GM19023 (cell line): ENCODE measurements at regions not wholly inside any gene's neighbourhood (a gene's known extent, or its start where the extent isn't known, plus 50 kb on each side); places are given as distances from the start of the nearest gene placed in this dataset.
"Not testable (repeated sequence)": the region's sequence is repeated elsewhere in the genome, so short reads cannot be mapped to it uniquely, and the experiment has no call there.

ENCODE experiments used
- ATAC-seq: cut with Tn5 transposase; IDR thresholded peaks from one replicate; pipeline ENCODE4 v1.9.1; 2021; ENCODE audit warnings: mild to moderate bottlenecking, moderate library complexity; ENCODE audit not compliant: unreplicated experiment

DNA sequence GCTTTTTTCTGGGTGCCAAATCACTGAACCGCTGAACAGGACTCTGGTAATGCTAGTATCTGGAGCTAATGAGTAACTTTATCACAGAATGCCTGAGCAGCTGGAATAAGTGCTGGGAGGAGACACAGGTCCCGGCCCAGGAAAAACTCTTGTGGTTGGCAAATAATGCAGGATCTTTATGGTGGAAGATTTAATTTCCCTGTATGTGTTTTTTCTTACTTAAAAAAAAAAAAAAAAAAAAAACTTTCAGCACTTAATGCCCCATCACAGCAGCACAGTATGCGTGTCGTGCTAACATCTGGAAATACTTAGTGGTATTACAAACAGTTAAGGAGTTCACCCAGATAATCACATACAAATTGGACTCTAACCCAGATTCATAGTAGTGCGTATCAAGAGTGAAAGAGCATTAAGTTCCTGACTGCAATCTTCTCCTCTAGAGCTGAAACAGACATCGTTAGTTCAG is 220.7 kb downstream of the TOMM20 start:
- no peak for ATAC-seq

DNA sequence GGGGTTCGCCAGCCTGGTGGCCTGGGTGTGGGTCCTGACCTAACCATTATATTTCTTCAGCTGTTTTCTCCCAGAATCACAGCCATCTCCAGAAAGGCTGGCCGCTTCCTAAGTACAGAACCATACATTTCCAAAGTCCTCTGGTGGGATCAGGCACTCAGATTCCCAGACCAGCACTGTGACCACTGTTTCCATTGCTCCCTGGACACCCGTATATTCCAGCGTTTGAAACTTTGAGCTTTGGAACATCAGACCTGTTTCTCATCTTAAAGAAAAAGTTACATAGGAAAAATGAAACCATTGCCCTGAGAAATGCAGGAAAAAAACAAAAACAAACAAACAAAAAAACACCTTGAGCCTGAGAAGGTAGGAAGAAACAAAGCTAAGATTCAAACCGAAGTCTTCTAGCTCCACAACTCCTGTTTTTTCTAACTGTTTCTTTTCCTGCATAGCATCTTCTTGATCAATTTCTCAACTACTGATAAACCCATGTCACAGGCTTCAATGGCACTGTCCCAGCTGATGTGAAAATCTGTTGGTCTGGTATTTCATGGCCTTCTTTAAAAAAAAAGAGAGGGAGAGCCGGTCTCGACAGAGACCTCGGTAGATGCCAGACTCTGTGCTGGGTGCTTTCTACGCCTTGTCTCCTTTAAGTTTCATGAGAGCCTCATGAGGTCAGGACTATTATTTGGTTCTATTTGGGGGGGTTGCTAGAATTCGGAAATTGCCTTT is 221.3 kb downstream of the TOMM20 start:
- no peak for ATAC-seq

DNA sequence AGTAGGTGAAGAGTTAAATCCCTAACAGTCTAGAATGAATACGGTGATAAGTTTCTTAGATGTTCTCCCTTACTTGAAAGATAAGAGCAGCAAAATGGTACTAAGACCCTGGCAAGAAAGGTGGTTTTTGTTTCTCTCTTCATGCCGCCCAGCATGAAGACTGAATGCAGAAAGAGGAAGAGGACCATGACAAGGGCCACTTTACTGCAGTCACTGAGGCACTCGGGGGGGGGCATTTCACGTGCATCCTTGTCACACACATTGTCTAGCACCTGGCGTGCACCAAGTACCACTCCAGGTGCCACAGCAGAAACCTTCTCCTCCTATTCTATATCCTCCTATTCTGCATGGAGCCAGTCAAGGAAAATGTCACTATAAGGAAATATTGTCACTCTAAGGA is 222.0 kb downstream of the TOMM20 start:
- ATAC-seq = no peak

DNA sequence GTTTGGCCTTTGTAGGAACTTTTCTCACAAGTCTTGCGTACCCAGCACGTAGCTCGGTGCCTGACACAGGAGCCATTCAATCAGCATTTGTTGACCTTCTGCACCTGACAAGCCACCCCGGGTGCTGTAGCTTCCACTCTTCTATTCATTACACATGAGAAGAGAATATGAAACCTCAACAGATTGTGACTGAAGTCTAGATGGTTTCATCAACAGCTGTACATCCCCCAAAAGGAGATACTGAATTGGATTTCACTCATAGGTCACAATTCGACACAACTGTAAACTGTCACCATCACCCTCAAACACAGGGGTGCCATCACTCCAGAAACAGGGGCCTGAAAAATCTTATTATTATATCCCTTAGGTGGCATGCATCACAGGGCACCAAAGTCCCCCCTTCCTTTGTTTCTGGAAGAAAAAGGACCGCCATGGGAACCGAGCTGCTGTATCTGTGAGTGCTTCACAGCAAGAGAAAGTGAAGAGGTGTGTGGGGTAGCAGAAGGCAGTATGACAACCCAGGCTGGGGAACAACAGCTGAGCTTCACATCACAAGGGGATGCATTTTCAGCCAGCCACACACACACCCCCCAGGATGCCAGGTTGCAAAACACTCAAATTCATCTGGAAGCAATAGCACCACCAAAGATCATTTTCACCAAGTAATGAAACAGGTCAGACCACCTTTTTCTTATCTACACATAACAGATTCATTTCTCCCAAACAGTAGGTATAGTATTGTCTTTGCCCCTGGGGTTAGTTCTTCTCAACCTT is 225.7 kb downstream of the TOMM20 start:
- no peak for ATAC-seq

DNA sequence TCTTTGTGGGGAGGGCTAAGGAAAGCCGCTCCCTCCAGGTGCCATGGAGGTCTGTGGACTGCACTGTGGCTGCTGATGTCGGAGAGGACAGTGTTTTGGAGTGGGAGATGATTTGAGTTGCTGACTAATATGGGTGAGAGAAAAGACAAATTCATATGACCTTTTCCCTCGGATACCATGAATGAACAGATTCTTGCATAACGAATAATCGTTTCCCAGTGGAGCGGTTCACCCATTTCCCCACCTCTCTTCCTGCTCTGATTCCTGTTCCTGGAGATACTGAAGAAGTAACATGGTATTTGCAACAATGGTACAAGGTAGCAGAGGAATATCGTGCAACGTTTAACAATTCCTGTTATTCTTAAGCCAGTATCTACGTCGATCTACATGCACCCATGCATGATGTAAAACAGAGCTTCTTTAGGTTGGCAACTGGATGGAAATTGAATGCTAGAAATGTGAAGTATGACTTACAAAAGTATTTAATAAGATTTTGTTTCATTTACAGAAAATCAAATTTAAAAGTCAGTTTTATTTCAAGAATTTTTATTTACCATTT is 227.1 kb downstream of the TOMM20 start:
- no peak for ATAC-seq

DNA sequence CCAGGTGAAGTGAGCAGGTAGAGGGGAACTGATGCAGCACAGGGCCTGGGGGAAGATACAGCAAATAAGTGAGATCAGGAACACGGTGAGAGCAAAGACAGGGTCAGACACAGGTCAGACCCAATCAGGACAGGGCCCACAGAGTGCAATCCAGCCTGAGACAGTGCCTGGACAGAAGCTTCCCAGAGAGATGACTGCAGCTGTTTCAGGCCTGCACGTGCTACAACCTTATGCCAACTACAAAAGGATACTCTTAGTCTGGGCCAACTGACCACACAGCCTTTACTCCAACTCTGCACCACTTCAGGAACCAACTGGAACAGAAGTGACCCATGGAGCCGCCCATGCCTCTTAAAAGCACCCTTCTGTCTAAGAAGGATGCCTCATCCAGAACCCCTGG is 228.0 kb downstream of the TOMM20 start:
- no peak for ATAC-seq

DNA sequence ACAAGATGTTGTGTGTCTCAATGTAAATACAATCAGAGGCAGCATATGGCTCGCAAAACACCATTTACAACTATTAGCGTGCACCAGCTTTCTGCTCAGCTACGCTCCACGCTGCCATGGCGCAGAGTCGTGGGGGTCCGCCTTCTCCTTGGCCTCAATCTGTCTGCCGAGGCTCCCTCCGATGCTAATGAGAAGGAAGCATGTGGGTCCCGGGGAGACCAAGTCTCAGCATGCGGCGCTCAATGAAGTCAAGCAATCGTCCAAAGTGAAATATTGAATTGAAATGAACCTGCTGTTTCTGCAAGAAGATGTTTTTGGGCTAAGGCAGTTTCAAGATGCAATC is 228.9 kb downstream of the TOMM20 start:
- no peak for ATAC-seq

DNA sequence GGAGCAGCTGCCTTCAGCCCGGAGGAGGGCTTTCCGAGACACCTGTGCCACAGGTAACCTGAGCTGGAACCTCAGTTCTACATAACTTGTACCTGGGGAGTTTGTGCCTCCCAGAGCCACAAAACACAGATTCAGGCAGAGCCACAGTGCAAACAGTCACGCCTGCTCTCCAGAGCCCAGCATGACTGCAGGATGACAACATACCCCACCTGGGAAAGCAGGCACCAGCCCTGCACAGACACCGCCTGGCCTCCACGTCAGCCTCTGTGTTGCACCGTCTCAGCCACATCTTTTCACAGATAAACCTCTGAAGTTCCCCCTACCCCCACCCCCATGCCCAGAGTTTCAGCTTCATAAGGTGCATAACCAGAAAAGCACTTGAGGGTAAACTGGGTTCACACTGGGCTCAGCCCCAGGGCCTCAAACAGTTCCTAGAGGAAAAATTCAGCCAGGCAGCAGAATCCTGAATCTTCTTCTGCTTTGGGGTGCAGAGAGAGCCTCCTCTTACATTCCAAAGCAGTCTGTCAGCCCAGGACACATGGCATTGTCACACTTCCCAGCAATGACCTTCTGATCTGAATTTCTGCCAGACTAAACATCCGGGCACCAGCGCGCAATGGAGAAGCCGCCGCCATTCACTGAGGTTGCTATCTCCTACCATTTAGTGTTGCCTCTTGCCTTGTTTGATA is 229.5 kb downstream of the TOMM20 start:
- ATAC-seq = no peak

DNA sequence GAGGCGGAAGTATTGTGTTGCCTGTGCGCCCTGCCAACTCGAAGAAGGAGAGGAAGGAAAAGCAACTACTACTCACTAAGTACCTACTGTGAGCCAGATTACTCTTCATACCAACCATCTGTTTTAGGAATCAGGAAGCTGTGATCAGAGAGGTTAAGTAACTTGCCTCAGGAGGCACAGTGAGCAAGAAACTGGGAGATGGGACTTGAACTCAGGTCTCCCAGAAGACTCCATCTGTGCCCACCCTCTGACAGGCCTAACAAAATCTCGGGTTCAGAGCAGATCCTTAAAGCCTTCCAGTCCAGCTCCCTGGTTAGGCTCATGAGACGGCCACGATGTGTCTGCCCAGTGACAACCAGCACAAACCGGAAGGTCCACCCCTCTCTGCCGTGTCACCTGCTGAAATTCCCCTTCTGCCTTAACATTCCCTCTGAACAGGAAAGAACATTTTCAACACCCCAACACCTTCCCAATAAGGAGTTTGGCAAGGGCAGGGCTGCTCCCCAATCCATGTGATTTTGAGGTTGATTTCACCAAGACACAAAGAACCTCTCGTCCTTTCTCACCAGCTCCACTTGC is 230.1 kb downstream of the TOMM20 start:
- no peak for ATAC-seq

DNA sequence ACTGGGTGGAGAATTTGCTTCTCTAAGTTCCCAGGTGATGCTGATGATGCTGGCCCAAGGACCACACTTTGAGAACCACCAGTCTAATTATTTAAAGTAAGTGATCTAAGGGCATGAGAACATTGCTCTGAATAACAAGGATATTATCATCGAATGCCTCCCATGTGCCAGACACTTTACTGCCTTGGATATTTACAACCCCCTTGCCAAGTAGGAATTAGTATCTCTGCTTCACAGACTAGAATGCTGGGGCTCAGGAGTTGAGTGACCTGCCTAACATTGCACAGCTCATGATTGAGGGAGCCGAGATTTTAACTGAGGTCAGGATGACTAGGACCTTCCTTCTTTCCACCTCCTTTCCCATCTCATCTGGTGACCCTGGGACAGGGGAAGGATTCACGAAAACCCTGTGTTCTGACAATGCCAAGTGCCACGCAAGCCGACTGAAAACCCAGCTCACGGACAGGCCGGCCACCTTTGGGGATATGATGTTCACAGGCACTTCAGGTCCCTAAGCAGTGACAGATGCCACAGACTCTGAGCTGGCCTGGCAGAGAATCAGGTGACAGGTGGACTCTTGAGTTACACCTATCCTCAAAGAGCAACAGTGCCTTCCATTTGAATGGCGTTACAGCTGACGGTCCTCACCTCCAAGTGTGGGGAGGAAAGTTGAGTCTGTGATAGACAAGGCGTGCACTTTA is 230.7 kb downstream of the TOMM20 start:
- ATAC-seq = no peak

DNA sequence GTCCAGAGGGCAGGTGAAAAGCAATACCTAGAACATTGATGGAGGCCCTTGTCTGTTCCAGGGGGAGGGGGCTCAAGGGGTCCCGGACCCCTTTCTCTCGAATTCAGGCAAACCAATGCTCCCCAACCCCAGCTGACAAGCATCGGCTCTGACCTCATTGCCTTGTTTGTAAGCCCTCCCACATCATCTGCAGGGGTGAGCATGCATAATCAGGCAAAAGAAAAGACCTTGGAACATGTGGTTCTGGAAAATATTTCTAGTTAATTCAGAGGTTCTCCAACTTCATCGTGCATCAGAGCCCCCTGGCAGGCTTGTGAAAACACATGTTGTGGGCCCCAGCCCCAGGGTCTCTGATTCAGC is 231.3 kb downstream of the TOMM20 start:
- ATAC-seq = no peak

DNA sequence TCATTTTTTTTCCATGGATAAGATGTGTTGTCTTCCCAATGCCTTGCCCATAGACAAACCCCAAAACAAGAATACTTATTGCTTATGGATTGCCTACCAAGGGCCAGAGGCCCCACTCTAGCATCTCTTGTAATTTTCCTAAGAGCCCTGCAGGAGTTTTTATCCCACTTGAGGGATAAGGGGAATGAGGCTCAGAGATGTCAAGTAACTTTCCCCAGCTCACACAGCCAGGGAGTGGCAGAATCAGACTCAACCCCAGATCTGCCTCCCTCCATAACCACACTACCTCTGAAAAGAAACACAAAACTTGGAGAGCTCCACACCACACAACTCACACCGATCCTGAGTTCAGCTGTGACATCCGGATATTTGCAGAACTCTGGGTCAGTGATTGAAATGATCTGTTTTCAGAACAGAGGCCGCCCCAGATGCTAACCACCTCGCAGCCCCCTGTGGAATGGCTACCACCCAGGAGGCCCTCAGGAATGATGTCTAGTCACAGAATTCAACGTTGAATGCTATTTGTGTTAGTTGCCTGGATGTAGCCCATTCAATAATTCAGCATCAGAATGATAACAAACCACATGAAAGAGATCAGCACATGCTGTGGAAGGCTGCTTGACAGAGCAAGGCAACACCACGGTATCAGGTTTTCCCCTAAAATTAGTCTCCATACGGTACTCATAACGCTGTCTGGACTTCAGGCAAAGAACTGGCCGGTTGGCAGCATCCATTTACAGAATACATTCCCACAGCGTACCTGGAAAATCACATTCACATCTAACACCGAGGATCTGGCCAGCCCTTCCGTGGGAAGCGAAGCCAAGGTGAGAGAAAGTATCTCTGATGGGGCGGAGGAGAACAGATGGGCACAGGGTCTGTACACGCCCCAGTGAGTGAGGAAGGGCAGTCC is 231.9 kb downstream of the TOMM20 start:
- no peak for ATAC-seq

DNA sequence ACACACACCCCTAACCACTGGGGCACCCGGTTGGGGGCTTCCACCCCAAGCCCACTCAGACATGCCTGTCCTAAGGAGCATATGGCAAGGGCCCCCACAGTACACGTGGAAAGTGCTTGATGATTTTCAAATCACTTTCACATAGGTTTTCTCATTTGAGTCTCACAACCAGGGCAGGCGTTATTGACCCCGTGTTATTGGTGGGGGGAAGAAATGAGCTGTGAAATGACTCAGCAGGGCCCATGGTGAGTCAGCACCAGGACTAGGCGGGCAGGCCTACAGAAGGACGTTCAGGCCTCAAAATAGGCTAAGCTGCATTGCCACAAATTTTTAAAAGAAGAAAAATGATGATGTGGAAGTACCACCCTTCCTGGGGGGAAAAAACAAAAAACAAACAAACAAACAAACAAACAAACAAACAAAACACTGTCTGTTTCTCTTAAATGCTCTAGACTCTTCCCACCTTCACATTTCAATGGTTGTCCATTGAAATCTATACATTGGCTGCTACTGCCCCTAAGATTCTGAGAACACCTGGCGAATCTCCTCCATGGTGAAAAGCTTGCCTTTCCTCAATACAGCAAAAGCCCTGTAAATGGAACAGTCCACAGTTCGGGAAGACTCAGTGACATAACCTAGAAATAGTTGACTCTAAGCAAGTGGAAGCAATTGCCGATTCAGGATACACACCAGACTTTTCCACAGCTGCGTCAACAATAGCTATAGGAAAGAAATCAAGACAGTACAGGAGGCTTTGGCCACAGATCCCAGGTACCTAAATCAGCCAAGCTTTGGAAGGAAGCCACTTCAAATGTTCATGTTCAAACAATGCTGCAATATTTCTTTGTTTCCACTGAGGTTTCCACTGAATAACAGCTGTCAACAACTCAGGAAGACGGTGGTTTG is 234.7 kb downstream of the TOMM20 start:
- peak; percentile 62 for ATAC-seq

DNA sequence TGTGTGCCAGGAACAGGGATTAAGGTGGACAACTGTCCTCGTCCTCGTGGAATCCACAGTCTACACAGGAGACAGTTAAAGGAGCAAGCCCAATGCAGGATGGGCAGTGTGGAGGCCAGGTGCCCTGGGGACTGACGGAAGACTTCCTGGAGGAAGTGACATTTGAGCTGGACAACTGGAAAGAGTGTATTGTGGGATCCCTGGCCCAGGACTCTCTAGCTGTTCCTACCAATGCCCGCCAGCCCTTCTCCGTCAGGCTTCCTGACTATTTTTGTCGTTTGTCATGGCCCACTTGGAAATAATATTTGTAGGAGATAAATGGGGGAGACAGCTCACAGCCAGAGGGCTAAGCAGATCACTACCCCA is 235.3 kb downstream of the TOMM20 start:
- ATAC-seq = no peak

DNA sequence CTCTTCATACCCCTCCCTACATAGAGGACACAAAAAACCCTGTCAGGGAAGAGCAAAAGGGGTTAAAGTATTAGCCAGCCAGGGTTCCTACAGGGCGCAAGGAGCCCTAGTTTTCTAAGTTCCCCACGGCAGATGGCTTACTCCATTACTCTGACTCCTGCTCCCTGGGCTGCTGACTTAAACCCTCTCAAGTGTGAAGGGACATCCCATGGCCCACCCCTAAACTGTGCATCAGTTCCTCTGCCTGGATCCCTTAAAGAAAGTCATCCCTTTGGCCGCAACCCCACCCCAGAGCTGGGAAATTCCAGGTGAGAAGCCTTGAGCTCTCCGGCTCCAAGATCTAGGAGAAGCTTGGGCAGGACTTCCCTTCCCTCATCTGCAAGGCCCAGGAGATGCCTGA is 236.0 kb downstream of the TOMM20 start:
- ATAC-seq = no peak

DNA sequence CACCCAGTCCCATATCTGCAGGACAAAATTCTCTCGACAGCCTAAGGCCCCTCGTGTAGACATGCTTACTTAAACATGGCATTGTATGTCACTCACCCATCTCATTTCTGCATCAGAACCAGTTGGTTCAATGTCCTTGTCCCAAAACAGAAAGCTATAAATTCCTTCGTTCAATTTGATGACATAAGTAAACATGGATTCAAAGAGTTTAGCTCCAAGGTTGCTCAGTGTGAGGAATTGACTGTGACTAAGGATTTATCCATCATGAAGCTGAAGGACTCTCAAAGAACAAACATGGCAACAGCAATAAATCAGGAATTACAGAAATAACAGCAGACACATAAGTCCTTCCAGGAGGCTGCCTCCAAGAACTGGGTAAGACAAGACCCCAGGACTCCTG is 237.2 kb downstream of the TOMM20 start:
- ATAC-seq = no peak

DNA sequence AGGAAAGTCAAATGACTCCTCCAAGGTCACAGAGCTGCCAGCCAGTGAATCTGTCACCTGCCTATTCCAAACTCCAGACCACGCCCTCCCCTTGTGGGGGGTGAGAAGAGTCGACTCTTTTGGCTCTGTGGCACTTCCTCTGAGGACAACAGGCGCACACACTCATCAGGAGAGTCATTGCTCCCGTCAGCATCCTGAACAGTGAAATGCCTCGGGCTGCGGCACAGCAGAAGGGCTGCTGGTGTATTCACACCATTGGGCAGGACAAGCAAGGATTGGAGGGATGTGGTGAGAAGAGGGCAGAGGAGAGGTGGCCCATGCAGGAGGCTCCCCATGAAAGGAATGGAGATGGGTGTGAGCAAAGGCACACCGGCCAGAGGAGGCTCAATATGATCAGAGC is 239.0 kb downstream of the TOMM20 start:
- ATAC-seq = no peak

DNA sequence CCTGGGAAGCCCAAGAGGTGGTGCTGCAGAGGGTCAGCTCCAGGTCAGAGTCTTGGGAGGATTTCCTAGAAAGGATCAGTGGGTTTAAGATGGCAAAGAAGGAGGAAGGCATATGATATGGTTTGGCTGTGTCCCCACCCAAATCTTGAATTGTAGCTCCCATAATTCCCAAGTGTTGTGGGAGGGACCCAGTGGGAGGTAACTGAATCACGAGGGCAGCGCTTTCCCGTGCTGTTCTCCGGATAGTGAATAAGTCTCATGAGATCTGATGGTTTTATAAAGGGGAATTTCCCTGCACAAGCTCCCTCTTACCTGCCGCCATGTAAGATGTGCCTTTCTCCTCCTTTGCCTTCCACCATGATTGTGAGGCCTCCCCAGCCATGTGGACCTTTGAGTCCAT is 240.4 kb downstream of the TOMM20 start:
- not testable (repeated sequence) for ATAC-seq
